WERI-Rb-1 (cell line): ENCODE measurements at regions not wholly inside any gene's neighbourhood (a gene's known extent, or its start where the extent isn't known, plus 50 kb on each side); places are given as distances from the start of the nearest gene placed in this dataset.

ENCODE experiments used
- DNase-seq: peaks from one replicate; pipeline ENCODE4 v3.0.0-alpha.2; 2020
- H3K27ac ChIP-seq: fragments of 250-450 bp; sonication (Bioruptor Pico); 2 replicates; pipeline ENCODE4 v1.5.1; 2020; ENCODE audit warnings: mild to moderate bottlenecking, moderate library complexity
- H3K27me3 ChIP-seq: fragments of 250-450 bp; sonication (Bioruptor Pico); 2 replicates; pipeline ENCODE4 v1.5.1; 2021; ENCODE audit warnings: mild to moderate bottlenecking, low read depth, moderate library complexity; ENCODE audit not compliant: insufficient read depth, severe bottlenecking
- H3K36me3 ChIP-seq: fragments of 250-450 bp; sonication (Bioruptor Pico); 2 replicates; pipeline ENCODE4 v1.5.1; 2020; ENCODE audit warnings: mild to moderate bottlenecking, moderate library complexity
- H3K4me3 ChIP-seq: 2 replicates; pipeline ENCODE4 v1.5.1; 2011; ENCODE audit warnings: low read depth, mild to moderate bottlenecking, control low read depth, low read length
- H3K9me3 ChIP-seq: fragments of 250-450 bp; sonication (Bioruptor Pico); 2 replicates; pipeline ENCODE4 v1.5.1; 2021; ENCODE audit warnings: mild to moderate bottlenecking, moderate library complexity; ENCODE audit not compliant: severe bottlenecking
- CTCF ChIP-seq: IDR thresholded peaks from 2 replicates; pipeline ENCODE4 v1.5.1; 2011; ENCODE audit warnings: low read depth, mild to moderate bottlenecking, control low read depth, inconsistent platforms, low read length

- H3K36me3 ChIP-seq, result no peaks in the 10 kb centered on the region
- no peaks in the 10 kb centered on the region for H3K9me3 ChIP-seq
- H3K27ac ChIP-seq, result no peak overlapping the region
- no peak for DNase-seq
- TF ChIP-seq CTCF, result no peak
- H3K27me3 ChIP-seq, result no peaks in the 10 kb centered on the region
- H3K4me3 ChIP-seq, result no peak overlapping the region
Observed at GRCh38 chr11:45024846-45025588, 74.3 kb upstream of the TP53I11 start.

- Histone ChIP-seq H3K27me3 (no peaks in the 10 kb centered on the region), H3K27ac (no peak overlapping the region), H3K36me3 (no peaks in the 10 kb centered on the region), H3K9me3 (no peaks in the 10 kb centered on the region), H3K4me3 (no peak overlapping the region)
- no peak for DNase-seq
- no peak for TF ChIP-seq CTCF
Observed at GRCh38 chr11:45025716-45026492, 75.2 kb upstream of the TP53I11 start.

GRCh38 chr11:45026835-45027234 is 76.2 kb upstream of the TP53I11 start:
- no peaks in the 10 kb centered on the region for H3K9me3 ChIP-seq
- H3K36me3 ChIP-seq, result no peaks in the 10 kb centered on the region
- DNase-seq, result no peak
- no peaks in the 10 kb centered on the region for H3K27me3 ChIP-seq
- H3K4me3 ChIP-seq, result no peak overlapping the region
- H3K27ac ChIP-seq, result no peak overlapping the region
- TF ChIP-seq CTCF, result no peak

- H3K36me3 ChIP-seq, result no peaks in the 10 kb centered on the region
- no peak for DNase-seq
- H3K27ac ChIP-seq, result no peak overlapping the region
- no peaks in the 10 kb centered on the region for H3K9me3 ChIP-seq
- H3K27me3 ChIP-seq, result no peaks in the 10 kb centered on the region
- no peak overlapping the region for H3K4me3 ChIP-seq
- no peak for TF ChIP-seq CTCF
Observed at GRCh38 chr11:45027312-45027711, 76.6 kb upstream of the TP53I11 start.

GRCh38 chr11:45028911-45029682 is 78.4 kb upstream of the TP53I11 start:
- TF ChIP-seq CTCF, result no peak
- no peak overlapping the region for H3K27ac ChIP-seq
- DNase-seq, result no peak

More at GRCh38 chr11:45028911-45029682, 78.4 kb upstream of the TP53I11 start:
- Histone ChIP-seq H3K36me3 (no peaks in the 10 kb centered on the region), H3K4me3 (no peak overlapping the region), H3K27me3 (no peaks in the 10 kb centered on the region), H3K9me3 (no peaks in the 10 kb centered on the region)
